22Rv1 (cell line): ENCODE measurements at regions not wholly inside any gene's neighbourhood (a gene's known extent, or its start where the extent isn't known, plus 50 kb on each side); places are given as distances from the start of the nearest gene placed in this dataset.
A peak's percentile ranks its signal among the peaks of the same experiment; 100 is the strongest.

ENCODE experiments used
- H3K27ac ChIP-seq: fragments of 450-650 bp; 2 replicates; pipeline ENCODE4 v1.5.1; 2017
- ZFX ChIP-seq: fragments of 450-650 bp; IDR thresholded peaks from 2 replicates; pipeline ENCODE4 v1.6.1; 2017; ENCODE audit warnings: antibody characterized with exemption, borderline replicate concordance
- TF ChIP-seq, protein P1 (sequence below): fragments of 450-650 bp; IDR thresholded peaks from 2 replicates; pipeline ENCODE4 v1.5.1; 2017; ENCODE audit warnings: mild to moderate bottlenecking

DNA sequence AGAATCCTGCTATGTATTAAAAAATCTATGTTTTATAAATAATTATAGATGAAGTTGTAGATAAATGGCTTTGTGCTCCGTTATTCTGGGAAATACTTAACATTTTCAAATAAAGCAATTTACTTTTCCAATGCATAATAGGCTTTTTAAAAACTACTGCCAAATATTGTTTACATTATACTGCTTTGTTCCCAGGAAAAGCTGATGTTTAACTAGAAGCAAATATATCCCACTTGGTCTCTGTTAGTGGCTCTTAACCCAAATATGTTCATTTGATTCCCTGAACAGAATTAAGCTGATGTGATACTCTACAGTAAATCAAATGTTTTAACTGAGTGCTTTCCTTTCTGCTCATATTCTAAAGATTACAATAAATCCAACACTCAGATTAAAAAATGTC is 326.3 kb downstream of the SLCO4C1 start:
- H3K27ac ChIP-seq = no peak overlapping the region
- no peak for TF ChIP-seq ZFX
- TF ChIP-seq, protein P1, sequence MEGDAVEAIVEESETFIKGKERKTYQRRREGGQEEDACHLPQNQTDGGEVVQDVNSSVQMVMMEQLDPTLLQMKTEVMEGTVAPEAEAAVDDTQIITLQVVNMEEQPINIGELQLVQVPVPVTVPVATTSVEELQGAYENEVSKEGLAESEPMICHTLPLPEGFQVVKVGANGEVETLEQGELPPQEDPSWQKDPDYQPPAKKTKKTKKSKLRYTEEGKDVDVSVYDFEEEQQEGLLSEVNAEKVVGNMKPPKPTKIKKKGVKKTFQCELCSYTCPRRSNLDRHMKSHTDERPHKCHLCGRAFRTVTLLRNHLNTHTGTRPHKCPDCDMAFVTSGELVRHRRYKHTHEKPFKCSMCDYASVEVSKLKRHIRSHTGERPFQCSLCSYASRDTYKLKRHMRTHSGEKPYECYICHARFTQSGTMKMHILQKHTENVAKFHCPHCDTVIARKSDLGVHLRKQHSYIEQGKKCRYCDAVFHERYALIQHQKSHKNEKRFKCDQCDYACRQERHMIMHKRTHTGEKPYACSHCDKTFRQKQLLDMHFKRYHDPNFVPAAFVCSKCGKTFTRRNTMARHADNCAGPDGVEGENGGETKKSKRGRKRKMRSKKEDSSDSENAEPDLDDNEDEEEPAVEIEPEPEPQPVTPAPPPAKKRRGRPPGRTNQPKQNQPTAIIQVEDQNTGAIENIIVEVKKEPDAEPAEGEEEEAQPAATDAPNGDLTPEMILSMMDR = no peak

DNA sequence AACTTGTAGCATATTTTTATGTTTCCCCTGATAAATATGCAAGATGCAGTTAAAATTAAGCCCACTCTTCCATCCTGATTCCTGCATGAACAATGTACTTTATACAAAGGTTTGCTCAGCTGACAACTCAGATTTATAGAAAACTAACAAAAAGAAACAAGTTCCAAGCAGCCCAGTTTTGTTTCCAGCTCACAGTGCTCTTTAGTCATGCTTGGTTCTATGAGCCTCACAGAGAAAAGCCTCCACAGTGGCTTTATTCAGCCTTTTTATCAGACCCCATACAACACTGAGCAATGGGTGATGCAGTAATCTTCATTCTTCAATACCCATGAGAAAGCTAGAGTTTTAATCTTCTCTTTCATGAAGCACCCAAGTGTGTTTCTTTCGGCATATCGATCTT is 329.6 kb downstream of the SLCO4C1 start:
- no peak for TF ChIP-seq ZFX
- TF ChIP-seq, protein P1 = no peak
- no peak overlapping the region for H3K27ac ChIP-seq

DNA sequence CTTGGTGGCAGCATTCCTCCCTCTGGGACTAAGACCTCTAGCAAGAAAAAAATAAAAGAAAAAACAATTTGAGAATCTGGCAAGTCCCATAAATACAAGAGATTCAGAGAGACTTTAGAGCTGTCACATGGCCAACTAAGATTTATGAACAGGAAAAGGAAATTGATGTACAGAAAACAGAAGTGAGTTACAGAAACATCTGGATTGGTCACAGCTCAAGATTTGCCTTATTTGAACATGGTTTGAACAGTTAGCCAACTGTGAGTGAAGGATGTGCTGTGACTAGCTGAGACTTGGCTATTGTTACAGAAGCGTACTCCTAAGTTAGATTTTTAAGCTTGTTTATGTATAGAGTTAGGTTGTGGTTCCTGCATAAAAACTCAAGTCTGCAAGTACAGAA is 340.2 kb downstream of the SLCO4C1 start:
- TF ChIP-seq, protein P1 = no peak
- TF ChIP-seq ZFX = no peak
- no peak overlapping the region for H3K27ac ChIP-seq

DNA sequence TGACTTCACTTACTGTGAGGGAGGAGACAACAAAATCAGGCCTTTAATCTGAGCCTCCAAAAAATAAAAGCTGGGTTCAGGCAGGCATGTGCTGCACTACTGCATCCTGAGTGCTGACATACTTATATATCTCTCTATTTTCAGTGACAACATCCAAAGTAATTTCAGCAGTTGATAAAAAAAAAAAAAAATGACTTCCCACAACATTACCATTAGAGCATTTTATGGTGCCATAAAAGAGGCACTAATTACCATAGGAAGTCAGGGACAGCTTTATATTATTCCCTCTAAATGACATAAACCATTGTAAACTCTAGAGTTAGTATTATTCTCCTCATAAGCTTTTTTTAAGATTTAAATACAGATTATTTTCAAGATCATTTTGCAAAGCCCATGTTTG is 346.1 kb downstream of the SLCO4C1 start:
- H3K27ac ChIP-seq = no peak overlapping the region
- no peak for TF ChIP-seq ZFX

DNA sequence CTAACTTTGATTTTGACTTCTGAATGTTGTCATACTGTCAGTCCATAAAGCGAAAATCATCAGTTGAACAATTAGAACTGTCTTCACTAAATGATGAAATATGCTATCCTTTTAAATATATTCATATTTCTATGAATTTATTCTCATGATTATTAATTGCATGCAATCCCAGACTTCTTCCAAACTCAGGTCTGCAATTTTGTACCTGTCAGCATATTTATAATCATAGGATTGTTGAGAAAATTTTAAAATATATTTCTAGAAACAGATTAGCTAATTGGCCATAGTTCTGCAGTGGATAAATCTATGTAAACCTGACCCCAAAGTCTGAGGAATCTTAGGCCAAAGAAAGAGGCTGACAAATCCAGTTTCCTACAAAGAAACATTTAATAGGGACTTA is 347.5 kb downstream of the SLCO4C1 start:
- TF ChIP-seq, protein P1 = no peak
- TF ChIP-seq ZFX = no peak
- no peak overlapping the region for H3K27ac ChIP-seq

DNA sequence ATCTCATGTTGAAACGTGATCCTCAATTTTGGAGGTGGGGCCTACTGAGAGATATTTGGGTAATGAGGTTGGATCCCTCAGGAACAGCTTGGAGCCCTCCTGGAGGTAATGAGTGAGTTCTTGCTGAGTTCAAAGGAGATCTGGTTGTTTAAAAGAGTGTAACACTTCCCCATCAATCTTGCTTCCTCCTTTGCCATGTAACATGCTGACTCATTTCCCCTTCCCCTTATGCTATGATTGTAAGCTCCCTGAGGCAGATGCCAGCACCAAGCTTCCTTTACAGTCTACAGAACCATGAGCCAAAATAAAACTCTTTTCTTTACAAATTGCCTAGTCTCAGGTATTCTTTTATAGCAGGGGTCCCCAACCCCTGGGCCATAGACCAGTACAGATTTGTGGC is 352.3 kb downstream of the SLCO4C1 start:
- no peak for TF ChIP-seq ZFX
- TF ChIP-seq, protein P1 = no peak
- H3K27ac ChIP-seq = no peak overlapping the region

DNA sequence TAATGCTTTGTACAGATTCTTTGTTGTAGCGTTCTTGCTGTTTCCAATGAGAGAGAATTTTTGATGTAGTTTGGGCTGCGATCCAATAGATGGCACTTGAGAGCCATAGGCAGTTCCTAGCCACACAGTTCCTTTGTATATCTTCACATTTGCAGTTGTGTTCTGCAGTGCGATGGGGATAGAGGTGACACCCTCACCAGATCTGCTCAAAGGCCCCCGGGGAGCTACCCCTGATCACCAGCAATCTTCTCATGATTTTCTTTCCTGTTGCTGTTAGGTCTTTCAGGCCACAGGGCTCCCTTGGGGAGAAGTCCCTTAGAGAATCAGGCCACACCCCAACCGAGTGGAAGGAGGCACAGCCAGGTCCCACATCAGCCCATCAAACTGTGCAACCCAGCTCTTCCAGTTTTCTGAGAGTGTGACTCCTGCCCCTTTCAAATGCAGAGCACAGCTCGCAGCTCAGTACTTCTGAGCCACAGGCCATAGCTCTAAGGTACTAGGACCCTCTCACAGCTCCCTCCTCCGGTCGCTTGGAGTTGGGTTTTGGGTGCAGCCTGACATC is 353.7 kb downstream of the SLCO4C1 start:
- TF ChIP-seq, protein P1 = peak; percentile 75
- no peak for TF ChIP-seq ZFX
- no peak overlapping the region for H3K27ac ChIP-seq

DNA sequence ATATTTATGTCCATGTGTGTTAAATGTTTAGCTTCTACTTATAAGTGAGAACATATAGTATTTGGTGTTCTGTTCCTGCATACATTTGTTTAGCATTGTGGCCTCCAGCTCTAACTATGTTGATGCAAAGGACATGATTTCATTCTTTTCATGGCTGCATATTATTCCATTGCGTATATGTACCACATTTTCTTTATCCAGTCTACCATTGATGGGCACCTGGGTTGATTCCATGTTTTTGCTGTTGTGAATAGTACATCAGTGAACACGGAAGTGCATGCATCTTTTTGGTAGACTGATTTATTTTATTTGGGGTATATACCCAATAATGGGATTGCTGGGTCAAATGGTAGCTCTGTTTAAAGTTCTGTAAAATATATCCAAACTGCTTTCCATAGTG is 359.0 kb downstream of the SLCO4C1 start:
- TF ChIP-seq, protein P1 = no peak
- TF ChIP-seq ZFX = no peak
- no peak overlapping the region for H3K27ac ChIP-seq
